Left ventricle myocardium inferior (tissue), 1 donor: ENCODE measurements at regions not wholly inside any gene's neighbourhood (a gene's known extent, or its start where the extent isn't known, plus 50 kb on each side); places are given as distances from the start of the nearest gene placed in this dataset.

ENCODE experiments used
- DNase-seq: peaks from one replicate; pipeline ENCODE4 v3.0.0-alpha.2; 2020
- H3K27ac ChIP-seq: fragments of 200-600 bp; replicated peaks from 2 replicates; pipeline ENCODE4 v1.8.0; 2021
- H3K27me3 ChIP-seq: fragments of 200-600 bp; 2 replicates; pipeline ENCODE4 v1.8.0; 2021; ENCODE audit warnings: low read depth
- H3K36me3 ChIP-seq: fragments of 200-600 bp; 2 replicates; pipeline ENCODE4 v1.8.0; 2021
- H3K4me1 ChIP-seq: fragments of 200-600 bp; 2 replicates; pipeline ENCODE4 v1.8.0; 2021
- H3K4me3 ChIP-seq: fragments of 200-600 bp; 2 replicates; pipeline ENCODE4 v1.8.0; 2021; ENCODE audit warnings: mild to moderate bottlenecking, moderate library complexity
- H3K9me3 ChIP-seq: fragments of 200-600 bp; replicated peaks from 2 replicates; pipeline ENCODE4 v1.8.0; 2021
- CTCF ChIP-seq: fragments of 200-600 bp; IDR thresholded peaks from 2 replicates; pipeline ENCODE4 v1.8.0; 2021; ENCODE audit warnings: antibody characterized with exemption, mild to moderate bottlenecking, borderline replicate concordance
- intact Hi-C: fragments of 100-400 bp; cut with micrococcal nuclease; formaldehyde crosslinking; loops from one replicate; pipeline ENCODE4 v1.11.0; 2022
- donor health status: DM: no; HTN: yes; CAD: no; lungs with severe emphysema.

GRCh38 chr5:174426388-174426787, 298.0 kb upstream of the MSX2 start:
- intact Hi-C loops = no loop called here

GRCh38 chr5:174426851-174427250, 297.5 kb upstream of the MSX2 start:
- no peaks in the 10 kb centered on the region for H3K9me3 ChIP-seq
- no peak for TF ChIP-seq CTCF
- no peaks in the 10 kb centered on the region for H3K36me3 ChIP-seq
- peaks cover 48% of the 10 kb centered on the region for H3K27me3 ChIP-seq
- intact Hi-C loops = no loop called here
- H3K27ac ChIP-seq = no peak overlapping the region
- H3K4me3 ChIP-seq = no peak overlapping the region
- H3K4me1 ChIP-seq = peaks cover 9% of the 10 kb centered on the region
- no peak for DNase-seq

More at GRCh38 chr5:174426388-174426787, 298.0 kb upstream of the MSX2 start:
- Histone ChIP-seq H3K27me3 (peaks cover 48% of the 10 kb centered on the region), H3K9me3 (no peaks in the 10 kb centered on the region), H3K36me3 (no peaks in the 10 kb centered on the region), H3K4me3 (no peak overlapping the region), H3K4me1 (peaks cover 9% of the 10 kb centered on the region), H3K27ac (no peak overlapping the region)
- no peak for DNase-seq
- TF ChIP-seq CTCF = no peak

- intact Hi-C loops = no loop called here
These were observed 297.1 kb upstream of the MSX2 start for GRCh38 chr5:174427304-174427703.

GRCh38 chr5:174428895-174429294, 295.5 kb upstream of the MSX2 start:
- no peak for TF ChIP-seq CTCF
- H3K27me3 ChIP-seq = peaks cover 51% of the 10 kb centered on the region
- no peak for DNase-seq
- H3K4me1 ChIP-seq = peaks cover 9% of the 10 kb centered on the region
- H3K9me3 ChIP-seq = no peaks in the 10 kb centered on the region
- intact Hi-C loops = no loop called here
- no peak overlapping the region for H3K4me3 ChIP-seq
- no peak overlapping the region for H3K27ac ChIP-seq
- no peaks in the 10 kb centered on the region for H3K36me3 ChIP-seq

More at GRCh38 chr5:174427304-174427703, 297.1 kb upstream of the MSX2 start:
- H3K4me1 ChIP-seq = peaks cover 9% of the 10 kb centered on the region
- no peak overlapping the region for H3K4me3 ChIP-seq
- no peak for TF ChIP-seq CTCF
- H3K9me3 ChIP-seq = no peaks in the 10 kb centered on the region
- no peak overlapping the region for H3K27ac ChIP-seq
- H3K36me3 ChIP-seq = no peaks in the 10 kb centered on the region
- H3K27me3 ChIP-seq = peaks cover 48% of the 10 kb centered on the region
- DNase-seq = no peak

- Histone ChIP-seq H3K36me3 (no peaks in the 10 kb centered on the region), H3K4me1 (no peaks in the 10 kb centered on the region), H3K4me3 (no peak overlapping the region), H3K27me3 (peaks cover 71% of the 10 kb centered on the region), H3K9me3 (no peaks in the 10 kb centered on the region), H3K27ac (no peak overlapping the region)
- no peak for TF ChIP-seq CTCF
- DNase-seq = no peak
- intact Hi-C loops = no loop called here
These were observed 293.4 kb upstream of the MSX2 start for GRCh38 chr5:174430940-174431339.

- no peak overlapping the region for H3K27ac ChIP-seq
- no peak for TF ChIP-seq CTCF
- DNase-seq = no peak
- H3K9me3 ChIP-seq = no peaks in the 10 kb centered on the region
- peaks cover 77% of the 10 kb centered on the region for H3K27me3 ChIP-seq
- no peaks in the 10 kb centered on the region for H3K36me3 ChIP-seq
- intact Hi-C loops = no loop called here
- H3K4me1 ChIP-seq = no peaks in the 10 kb centered on the region
- H3K4me3 ChIP-seq = no peak overlapping the region
These were observed 292.9 kb upstream of the MSX2 start for GRCh38 chr5:174431504-174431903.
